ENCODE measurements at regions not wholly inside any gene's neighbourhood (a gene's known extent, or its start where the extent isn't known, plus 50 kb on each side); places are given as distances from the start of the nearest gene placed in this dataset.

DNA sequence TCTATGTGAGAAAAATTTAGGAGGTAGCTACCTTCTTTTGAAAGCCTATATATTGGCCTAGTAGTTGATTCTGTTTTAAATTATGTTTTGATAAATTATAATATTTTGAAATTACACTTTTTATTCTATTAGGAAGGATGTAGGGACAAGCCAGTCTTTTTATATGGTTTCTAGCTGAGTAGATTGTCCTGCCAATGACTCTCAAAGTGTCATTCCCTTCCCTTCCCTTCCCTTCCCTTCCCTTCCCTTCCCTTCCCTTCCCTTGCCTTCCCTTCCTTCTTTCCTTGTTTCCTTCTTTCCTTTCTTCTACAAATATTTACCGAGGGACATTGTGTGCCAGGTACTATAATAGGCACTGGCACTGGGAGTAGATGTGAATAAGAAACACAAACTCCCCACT, 99.7 kb upstream of the HDAC9 start:
- DNase-seq (no peak), ATAC-seq (no peak)
- Mint-ChIP-seq H3K27ac (no peak overlapping the region), H3K36me3 (ENCODE audit: low read depth) (peaks cover 2% of the 10 kb centered on the region), H3K4me3 (no peak overlapping the region), H3K4me1 (peaks cover 6% of the 10 kb centered on the region), H3K27me3 (peaks cover 26% of the 10 kb centered on the region)
- no peaks in the 10 kb centered on the region for H3K9me3 ChIP-seq (ENCODE audit: control insufficient read depth, low read length, poor library complexity, severe bottlenecking)

DNA sequence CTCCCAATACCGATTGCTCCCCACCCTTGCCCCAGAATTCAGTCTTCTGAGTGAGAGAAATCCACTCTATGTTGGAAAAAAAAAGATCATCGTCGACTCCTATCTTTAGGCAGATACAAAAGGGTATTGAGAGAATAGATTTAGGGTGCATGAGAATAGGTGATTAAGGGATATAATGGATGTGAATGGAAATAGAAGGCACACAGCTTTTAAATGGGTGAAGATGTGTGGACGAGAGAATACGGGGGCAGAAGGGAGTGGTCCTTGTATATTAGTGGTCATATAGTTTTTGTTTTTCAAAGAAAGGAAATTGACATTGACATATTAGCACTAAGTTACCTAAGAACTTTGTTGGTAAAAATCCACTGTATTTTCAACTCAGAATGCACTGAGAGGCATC, 98.6 kb upstream of the HDAC9 start:
- Mint-ChIP-seq H3K27ac (no peak overlapping the region), H3K4me1 (peaks cover 6% of the 10 kb centered on the region), H3K36me3 (ENCODE audit: low read depth) (peaks cover 2% of the 10 kb centered on the region), H3K4me3 (no peak overlapping the region), H3K27me3 (peaks cover 19% of the 10 kb centered on the region)
- DNase-seq (no peak), ATAC-seq (no peak)
- H3K9me3 ChIP-seq (ENCODE audit: control insufficient read depth, low read length, poor library complexity, severe bottlenecking) = no peaks in the 10 kb centered on the region

DNA sequence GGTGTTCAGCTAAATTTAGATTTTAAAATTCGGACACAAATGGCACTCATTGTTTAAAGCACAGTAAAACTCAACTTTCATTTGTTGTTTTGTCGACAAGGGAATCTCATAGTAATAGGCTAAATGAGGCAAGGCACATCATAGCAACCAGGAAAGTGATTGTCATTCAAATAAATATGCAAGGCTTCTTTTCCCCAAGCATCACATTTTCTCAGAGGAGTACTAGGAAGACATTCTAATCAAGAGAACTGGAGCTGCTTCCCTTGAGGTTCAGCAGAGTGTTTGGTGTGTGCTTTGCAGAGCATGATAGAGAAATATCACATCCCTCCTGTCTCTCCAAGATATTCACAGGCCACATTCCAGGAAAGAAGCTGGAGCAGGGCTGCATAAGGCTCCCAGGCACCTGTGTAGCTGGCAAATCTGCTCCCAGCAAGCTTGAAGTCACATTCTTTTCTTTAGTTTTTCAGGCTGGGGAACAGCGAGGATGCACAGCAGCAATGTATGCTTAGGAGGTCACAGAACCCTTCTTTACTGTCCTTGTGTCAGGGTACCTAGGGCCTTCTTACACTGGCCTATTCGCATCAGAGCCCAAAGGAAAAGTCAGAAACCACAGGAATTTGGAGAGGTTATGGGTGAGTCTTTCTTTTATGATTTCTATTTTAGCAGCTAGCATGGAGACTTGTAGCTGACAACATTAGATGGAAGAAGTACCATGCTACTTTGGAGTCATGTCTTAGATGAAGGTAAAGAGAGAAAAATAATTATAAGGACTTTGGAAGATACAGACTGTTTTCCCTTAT, 95.9 kb upstream of the HDAC9 start:
- Mint-ChIP-seq H3K4me3 (no peak overlapping the region), H3K36me3 (ENCODE audit: low read depth) (peaks cover 2% of the 10 kb centered on the region), H3K4me1 (peaks cover 6% of the 10 kb centered on the region), H3K27me3 (peaks cover 19% of the 10 kb centered on the region), H3K27ac (no peak overlapping the region)
- ATAC-seq (no peak), DNase-seq (no peak)
- no peaks in the 10 kb centered on the region for H3K9me3 ChIP-seq (ENCODE audit: control insufficient read depth, low read length, poor library complexity, severe bottlenecking)

DNA sequence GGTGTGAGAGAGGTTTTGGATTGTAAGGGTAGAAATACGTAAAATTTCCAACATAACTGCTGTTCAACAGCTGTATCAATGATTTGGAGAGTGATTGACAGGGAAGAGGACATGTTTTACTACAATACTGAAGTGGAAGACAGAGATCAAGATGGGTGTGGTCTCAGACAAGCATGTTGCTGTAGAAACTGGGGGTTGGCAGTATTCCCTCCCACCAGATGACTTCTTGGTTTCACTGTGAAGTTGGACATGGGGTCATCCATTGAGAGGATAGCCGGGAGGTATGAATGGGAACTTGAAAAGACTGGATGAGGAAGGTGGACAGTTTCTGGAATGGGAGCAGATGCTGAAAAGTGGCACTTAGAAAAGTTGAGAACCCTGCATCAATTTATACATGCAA, 95.3 kb upstream of the HDAC9 start:
- peaks cover 2% of the 10 kb centered on the region for H3K36me3 Mint-ChIP-seq (ENCODE audit: low read depth)
- no peak for ATAC-seq
- peaks cover 6% of the 10 kb centered on the region for H3K4me1 Mint-ChIP-seq
- peak overlapping the region; percentile 4 for H3K4me3 Mint-ChIP-seq
- peaks cover 19% of the 10 kb centered on the region for H3K27me3 Mint-ChIP-seq
- no peak for DNase-seq
- H3K27ac Mint-ChIP-seq = no peak overlapping the region
- no peaks in the 10 kb centered on the region for H3K9me3 ChIP-seq (ENCODE audit: control insufficient read depth, low read length, poor library complexity, severe bottlenecking)

DNA sequence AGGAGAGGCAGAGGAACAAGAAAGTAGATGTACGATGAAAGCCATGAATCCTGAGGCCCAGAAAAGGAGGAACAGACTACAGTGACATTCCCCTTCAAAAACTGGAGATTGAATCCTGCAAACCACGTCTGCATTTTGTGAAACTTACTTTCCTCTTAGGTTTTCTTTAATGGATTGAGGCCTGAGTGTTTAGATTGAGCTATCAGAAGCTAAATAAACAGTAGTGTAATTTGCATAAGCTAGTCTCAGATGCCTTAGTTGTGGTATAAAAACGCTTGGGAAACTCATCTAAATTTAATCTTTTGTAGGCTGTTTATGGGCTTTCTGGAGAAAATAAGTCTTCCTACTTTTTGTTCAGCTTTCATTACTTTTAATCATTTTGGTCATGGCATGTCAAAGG, 94.8 kb upstream of the HDAC9 start:
- no peak for ATAC-seq
- Mint-ChIP-seq H3K27me3 (peaks cover 19% of the 10 kb centered on the region), H3K4me1 (peaks cover 6% of the 10 kb centered on the region), H3K27ac (no peak overlapping the region), H3K4me3 (no peak overlapping the region), H3K36me3 (ENCODE audit: low read depth) (peaks cover 2% of the 10 kb centered on the region)
- H3K9me3 ChIP-seq (ENCODE audit: control insufficient read depth, low read length, poor library complexity, severe bottlenecking) = no peaks in the 10 kb centered on the region
- no peak for DNase-seq

DNA sequence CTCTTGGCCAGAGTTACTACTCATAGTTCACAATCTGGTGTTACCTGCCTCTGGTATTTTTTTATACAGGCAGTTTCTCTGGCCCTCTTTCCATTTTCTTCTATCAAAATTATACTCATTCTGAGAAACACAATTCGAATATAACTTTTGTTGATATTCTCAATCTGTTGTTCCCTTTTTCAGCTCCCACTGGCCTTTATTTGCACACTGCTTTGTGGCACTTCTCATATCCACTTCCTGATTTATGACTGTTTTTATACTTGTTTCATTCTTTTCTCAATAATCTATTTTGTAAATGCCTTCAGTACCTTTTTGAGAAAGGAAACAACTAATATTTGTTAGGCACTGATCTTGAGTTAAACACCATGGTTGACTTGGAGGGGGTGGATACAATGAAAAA, 93.8 kb upstream of the HDAC9 start:
- DNase-seq = no peak
- no peaks in the 10 kb centered on the region for H3K9me3 ChIP-seq (ENCODE audit: control insufficient read depth, low read length, poor library complexity, severe bottlenecking)
- Mint-ChIP-seq H3K4me1 (peaks cover 6% of the 10 kb centered on the region), H3K27me3 (peaks cover 13% of the 10 kb centered on the region), H3K27ac (no peak overlapping the region), H3K4me3 (no peak overlapping the region), H3K36me3 (ENCODE audit: low read depth) (peaks cover 2% of the 10 kb centered on the region)
- no peak for ATAC-seq

DNA sequence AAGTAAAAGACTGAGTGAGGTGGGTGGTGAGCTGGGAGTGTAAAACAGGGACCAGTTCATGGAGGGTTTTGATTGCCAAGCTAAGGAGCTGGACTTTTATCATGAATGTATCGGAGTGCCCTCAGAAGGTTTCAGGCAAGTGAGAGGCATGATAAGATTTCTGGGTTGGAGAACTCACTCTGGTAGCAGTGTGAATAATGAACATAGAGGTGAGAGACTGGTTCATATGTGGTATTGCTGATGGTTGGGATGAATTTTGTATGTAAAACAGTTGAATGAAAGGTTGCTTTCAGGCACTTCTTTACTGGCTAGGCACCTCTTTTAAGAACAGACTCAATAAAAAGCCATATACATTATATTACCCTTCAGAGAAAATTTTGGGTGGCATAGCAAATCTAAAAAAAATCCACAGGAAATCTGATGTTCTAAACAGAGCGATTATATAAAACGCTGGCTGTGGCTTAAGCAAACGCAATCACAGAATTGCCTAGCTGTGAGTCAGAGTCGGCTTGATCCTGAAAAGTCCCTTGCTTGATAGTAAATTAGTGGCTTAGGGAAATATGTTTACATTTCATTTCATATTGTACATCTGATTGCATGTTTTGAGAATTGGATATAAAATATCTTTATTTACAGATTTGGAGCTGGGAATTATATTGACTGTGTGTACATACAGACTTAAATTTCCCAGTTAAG, 92.9 kb upstream of the HDAC9 start:
- ATAC-seq (no peak), DNase-seq (no peak)
- Mint-ChIP-seq H3K27me3 (peaks cover 16% of the 10 kb centered on the region), H3K4me1 (peaks cover 3% of the 10 kb centered on the region), H3K27ac (no peak overlapping the region), H3K4me3 (no peak overlapping the region), H3K36me3 (ENCODE audit: low read depth) (no peaks in the 10 kb centered on the region)
- no peaks in the 10 kb centered on the region for H3K9me3 ChIP-seq (ENCODE audit: control insufficient read depth, low read length, poor library complexity, severe bottlenecking)

DNA sequence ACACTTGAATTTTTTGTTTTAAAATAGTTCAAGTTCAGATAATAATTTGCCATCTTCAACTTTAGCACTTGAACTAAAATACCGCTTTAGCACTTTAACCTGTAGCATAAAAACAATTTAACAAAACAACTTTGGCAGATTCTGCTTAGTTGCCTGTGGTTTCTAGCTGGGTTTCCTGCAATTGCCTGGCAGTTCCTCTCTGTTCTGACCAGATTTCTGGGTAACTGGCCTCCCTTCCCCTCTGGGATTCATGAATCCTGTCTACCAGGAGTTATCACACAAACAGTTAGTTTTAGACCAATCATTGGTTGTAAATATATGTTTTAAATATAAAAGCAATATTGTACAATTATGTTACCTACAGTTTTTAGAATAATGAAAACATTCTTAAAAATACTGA, 89.8 kb upstream of the HDAC9 start:
- ATAC-seq (no peak), DNase-seq (no peak)
- H3K27me3 Mint-ChIP-seq = peaks cover 11% of the 10 kb centered on the region
- H3K27ac Mint-ChIP-seq = no peak overlapping the region
- H3K9me3 ChIP-seq (ENCODE audit: control insufficient read depth, low read length, poor library complexity, severe bottlenecking) = no peaks in the 10 kb centered on the region
- H3K4me1 Mint-ChIP-seq = no peaks in the 10 kb centered on the region
- no peak overlapping the region for H3K4me3 Mint-ChIP-seq
- no peaks in the 10 kb centered on the region for H3K36me3 Mint-ChIP-seq (ENCODE audit: low read depth)

DNA sequence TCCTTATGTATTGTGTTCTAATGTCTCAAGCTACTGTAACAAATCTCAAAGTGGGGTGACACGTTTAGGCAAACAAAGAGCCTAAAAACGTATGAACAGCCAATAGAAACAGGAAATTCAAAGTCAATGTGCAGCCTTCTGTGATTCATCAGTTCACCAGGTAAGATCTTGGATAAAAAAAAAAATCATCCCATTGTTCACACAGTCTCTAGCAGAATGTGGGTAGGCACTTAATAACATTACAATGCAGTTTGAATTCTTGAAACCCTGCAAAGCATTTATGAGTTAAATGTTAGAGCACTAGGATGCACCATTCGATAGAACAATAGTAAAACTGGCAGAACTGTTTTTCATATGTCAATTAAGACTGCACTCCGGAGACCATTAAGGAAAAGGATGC, 88.2 kb upstream of the HDAC9 start:
- peaks cover 17% of the 10 kb centered on the region for H3K27me3 Mint-ChIP-seq
- H3K36me3 Mint-ChIP-seq (ENCODE audit: low read depth) = no peaks in the 10 kb centered on the region
- no peak overlapping the region for H3K27ac Mint-ChIP-seq
- no peak for ATAC-seq
- H3K4me3 Mint-ChIP-seq = no peak overlapping the region
- H3K4me1 Mint-ChIP-seq = no peaks in the 10 kb centered on the region
- DNase-seq = no peak
- H3K9me3 ChIP-seq (ENCODE audit: control insufficient read depth, low read length, poor library complexity, severe bottlenecking) = no peaks in the 10 kb centered on the region

DNA sequence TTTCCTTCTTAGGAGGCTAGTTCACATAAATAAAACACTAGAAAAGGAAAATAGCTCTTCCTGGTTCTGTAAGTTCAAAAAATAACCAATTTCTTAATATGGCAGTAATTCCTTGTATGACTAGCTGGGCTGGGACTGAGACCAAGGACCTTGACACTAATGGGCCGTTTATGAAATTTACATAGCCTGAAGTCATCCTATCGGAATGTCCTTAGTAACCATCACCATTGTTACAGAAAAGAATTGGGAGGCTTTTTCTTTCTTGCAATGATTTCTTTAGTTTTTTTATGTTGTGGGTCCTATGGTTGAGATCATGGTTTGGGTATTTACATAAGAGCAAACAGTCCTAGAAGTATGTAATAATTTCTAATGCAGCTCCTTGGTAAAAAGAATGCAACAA, 87.1 kb upstream of the HDAC9 start:
- H3K4me1 Mint-ChIP-seq = no peaks in the 10 kb centered on the region
- peaks cover 18% of the 10 kb centered on the region for H3K27me3 Mint-ChIP-seq
- no peak overlapping the region for H3K27ac Mint-ChIP-seq
- H3K4me3 Mint-ChIP-seq = no peak overlapping the region
- DNase-seq (no peak), ATAC-seq (no peak)
- no peaks in the 10 kb centered on the region for H3K36me3 Mint-ChIP-seq (ENCODE audit: low read depth)
- no peaks in the 10 kb centered on the region for H3K9me3 ChIP-seq (ENCODE audit: control insufficient read depth, low read length, poor library complexity, severe bottlenecking)

DNA sequence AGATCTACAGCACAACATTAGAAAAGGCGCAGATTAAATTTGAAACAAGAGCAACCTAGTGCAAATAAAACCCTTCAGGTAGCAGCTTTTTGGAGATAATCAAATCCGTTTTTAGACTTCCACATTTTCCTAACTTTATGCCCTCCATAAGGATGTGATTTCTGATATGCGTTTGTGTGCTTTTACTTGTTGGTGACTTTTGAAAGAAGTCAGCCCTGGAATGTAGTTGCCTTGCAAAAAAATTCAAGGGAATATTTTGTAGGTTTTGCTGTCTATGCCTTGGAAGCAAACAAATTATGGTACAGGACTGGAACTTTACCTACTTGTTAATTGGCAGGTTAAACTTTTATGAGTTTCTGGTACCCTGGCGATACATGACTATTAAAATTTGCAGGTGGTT, 86.7 kb upstream of the HDAC9 start:
- no peaks in the 10 kb centered on the region for H3K9me3 ChIP-seq (ENCODE audit: control insufficient read depth, low read length, poor library complexity, severe bottlenecking)
- H3K27me3 Mint-ChIP-seq = peaks cover 18% of the 10 kb centered on the region
- ATAC-seq = no peak
- no peak for DNase-seq
- H3K4me1 Mint-ChIP-seq = no peaks in the 10 kb centered on the region
- H3K36me3 Mint-ChIP-seq (ENCODE audit: low read depth) = no peaks in the 10 kb centered on the region
- no peak overlapping the region for H3K27ac Mint-ChIP-seq
- no peak overlapping the region for H3K4me3 Mint-ChIP-seq

DNA sequence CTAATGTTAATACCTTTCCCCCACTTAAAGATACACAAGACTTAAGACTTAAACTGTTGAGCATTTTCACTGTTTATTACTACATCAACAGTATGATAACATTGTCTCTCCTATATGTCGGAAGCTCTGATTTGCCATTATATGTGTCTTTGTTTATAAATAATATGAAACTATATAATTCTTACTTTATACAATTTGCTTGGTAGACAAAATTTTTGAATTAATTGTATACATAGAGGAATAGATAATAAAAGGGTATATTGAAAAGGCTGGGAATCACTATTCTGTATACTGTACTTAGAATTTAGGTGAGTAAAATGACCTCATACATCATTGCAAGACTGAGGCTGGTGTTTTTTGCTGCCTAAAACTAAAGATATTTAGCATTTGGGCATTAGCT, 82.1 kb upstream of the HDAC9 start:
- DNase-seq = no peak
- no peak overlapping the region for H3K27ac Mint-ChIP-seq
- no peaks in the 10 kb centered on the region for H3K9me3 ChIP-seq (ENCODE audit: control insufficient read depth, low read length, poor library complexity, severe bottlenecking)
- H3K36me3 Mint-ChIP-seq (ENCODE audit: low read depth) = no peaks in the 10 kb centered on the region
- no peaks in the 10 kb centered on the region for H3K4me1 Mint-ChIP-seq
- peaks cover 11% of the 10 kb centered on the region for H3K27me3 Mint-ChIP-seq
- H3K4me3 Mint-ChIP-seq = no peak overlapping the region
- no peak for ATAC-seq

DNA sequence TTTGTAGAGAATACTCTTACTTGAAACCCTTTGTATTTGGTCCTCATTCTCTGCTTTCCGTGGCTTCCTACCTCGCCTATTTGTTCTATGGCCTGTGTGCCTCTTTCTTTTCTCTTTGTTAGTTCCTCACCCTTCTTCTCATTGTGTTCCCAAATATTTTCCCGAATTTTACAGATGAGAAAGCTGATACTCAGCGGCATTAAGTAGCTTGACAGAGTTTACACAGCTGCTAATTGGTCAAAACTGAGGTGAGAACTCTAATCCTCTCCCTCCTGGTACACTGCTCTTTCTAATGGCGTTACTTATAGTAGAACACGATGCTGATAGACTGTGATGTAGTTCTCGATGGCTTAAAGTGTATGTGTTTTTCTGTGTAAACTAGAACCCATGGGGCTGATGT, 80.7 kb upstream of the HDAC9 start:
- no peak for DNase-seq
- no peaks in the 10 kb centered on the region for H3K4me1 Mint-ChIP-seq
- no peaks in the 10 kb centered on the region for H3K9me3 ChIP-seq (ENCODE audit: control insufficient read depth, low read length, poor library complexity, severe bottlenecking)
- H3K36me3 Mint-ChIP-seq (ENCODE audit: low read depth) = no peaks in the 10 kb centered on the region
- no peak for ATAC-seq
- H3K4me3 Mint-ChIP-seq = no peak overlapping the region
- H3K27me3 Mint-ChIP-seq = peaks cover 8% of the 10 kb centered on the region
- H3K27ac Mint-ChIP-seq = no peak overlapping the region

DNA sequence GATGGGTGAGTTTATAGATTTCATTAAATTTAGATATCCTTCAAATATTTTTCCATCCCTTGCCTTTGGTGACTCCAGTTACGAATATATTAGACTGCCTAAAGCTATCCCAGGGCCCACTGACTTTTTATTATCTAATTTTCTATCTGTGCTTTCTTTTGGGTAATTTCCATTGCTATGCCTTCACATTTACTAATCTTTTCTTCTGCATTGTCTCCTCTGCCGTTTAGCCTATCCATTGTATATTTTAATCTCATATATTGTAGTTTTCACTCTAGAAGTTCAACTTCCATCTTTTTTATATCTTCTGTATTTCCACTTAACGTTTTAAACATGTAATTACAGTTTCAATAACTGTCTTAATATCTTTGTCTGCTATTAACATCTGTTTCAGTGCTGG, 78.6 kb upstream of the HDAC9 start:
- ATAC-seq = no peak
- DNase-seq = no peak
- no peaks in the 10 kb centered on the region for H3K9me3 ChIP-seq (ENCODE audit: control insufficient read depth, low read length, poor library complexity, severe bottlenecking)
- Mint-ChIP-seq H3K4me1 (peaks cover 3% of the 10 kb centered on the region), H3K27me3 (peaks cover 5% of the 10 kb centered on the region), H3K4me3 (no peak overlapping the region), H3K36me3 (ENCODE audit: low read depth) (no peaks in the 10 kb centered on the region), H3K27ac (no peak overlapping the region)

Data from T-helper 17 cell (primary cell).